ENCODE measurements at regions not wholly inside any gene's neighbourhood (a gene's known extent, or its start where the extent isn't known, plus 50 kb on each side); places are given as distances from the start of the nearest gene placed in this dataset.
A peak's percentile ranks its signal among the peaks of the same experiment; 100 is the strongest.

- peak; percentile 45 for DNase-seq
Observed at GRCh38 chr17:33802349-33803198, 452.5 kb upstream of the CCL2 start.

- DNase-seq: no peak
Observed at GRCh38 chr17:33803199-33803685, 451.8 kb upstream of the CCL2 start.

- DNase-seq: no peak
Observed at GRCh38 chr17:33803686-33804085, 451.4 kb upstream of the CCL2 start.

GRCh38 chr17:33804401-33804800, 450.7 kb upstream of the CCL2 start:
- peak; percentile 97 for DNase-seq

- peak; percentile 95 for DNase-seq
Observed at GRCh38 chr17:33806631-33807030, 448.5 kb upstream of the CCL2 start.

GRCh38 chr17:33809748-33810147, 445.3 kb upstream of the CCL2 start:
- DNase-seq: no peak

- DNase-seq: peak; percentile 78
Observed at GRCh38 chr17:33811004-33811760, 443.9 kb upstream of the CCL2 start.

GRCh38 chr17:33811984-33812577, 443.0 kb upstream of the CCL2 start:
- DNase-seq: no peak

- no peak for DNase-seq
Observed at GRCh38 chr17:33814852-33815251, 440.2 kb upstream of the CCL2 start.

- peak; percentile 17 for DNase-seq
Observed at GRCh38 chr17:33816036-33816435, 439.0 kb upstream of the CCL2 start.

GRCh38 chr17:33816842-33817617, 438.1 kb upstream of the CCL2 start:
- DNase-seq: peak; percentile 33

GRCh38 chr17:33819539-33819938, 435.5 kb upstream of the CCL2 start:
- no peak for DNase-seq

GRCh38 chr17:33832262-33832661, 422.8 kb upstream of the CCL2 start:
- DNase-seq: peak; percentile 54

- DNase-seq: peak; percentile 99
Observed at GRCh38 chr17:33837281-33837680, 417.8 kb upstream of the CCL2 start.

- peak; percentile 52 for DNase-seq
Observed at GRCh38 chr17:33838281-33838680, 416.8 kb upstream of the CCL2 start.

GRCh38 chr17:33847900-33848299, 407.2 kb upstream of the CCL2 start:
- peak; percentile 43 for DNase-seq

GRCh38 chr17:33848433-33848832, 406.7 kb upstream of the CCL2 start:
- DNase-seq: no peak

GRCh38 chr17:33854596-33854995, 400.5 kb upstream of the CCL2 start:
- peak; percentile 99 for DNase-seq

GRCh38 chr17:33858121-33858520, 397.0 kb upstream of the CCL2 start:
- DNase-seq: no peak

GRCh38 chr17:33858682-33859081, 396.4 kb upstream of the CCL2 start:
- DNase-seq: peak; percentile 59

GRCh38 chr17:33862772-33863602, 392.1 kb upstream of the CCL2 start:
- no peak for DNase-seq

GRCh38 chr17:33864758-33865229, 390.3 kb upstream of the CCL2 start:
- peak; percentile 99 for DNase-seq

All from NCI-H69 (cell line).